Amniotic stem cell (primary cell): ENCODE measurements at regions not wholly inside any gene's neighbourhood (a gene's known extent, or its start where the extent isn't known, plus 50 kb on each side); places are given as distances from the start of the nearest gene placed in this dataset.

ENCODE experiments used
- DNase-seq: peaks from one replicate; lab custom pipeline; 2025; lab: John Stamatoyannopoulos, UW

- no peak for DNase-seq
Measured at GRCh38 chr4:31365006-31365690, 645.0 kb downstream of the PCDH7 start.

DNA sequence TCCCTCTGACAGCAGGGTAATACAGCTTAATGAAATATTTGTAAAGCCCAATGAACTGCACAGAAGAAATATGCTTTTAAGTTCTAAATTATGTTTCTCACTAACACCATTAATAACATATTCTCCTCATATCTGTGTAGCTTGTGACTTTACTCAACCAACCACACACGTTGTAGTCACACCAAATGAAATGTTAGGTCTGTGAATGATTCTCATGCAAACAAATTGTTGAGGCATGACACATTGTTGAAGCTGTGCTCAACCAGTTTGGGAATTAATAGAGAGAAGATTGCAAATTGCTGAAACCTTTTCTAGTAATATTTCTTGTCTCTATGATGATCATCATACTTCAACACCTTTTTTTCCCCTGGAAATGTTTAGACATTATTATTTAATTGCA, 645.9 kb downstream of the PCDH7 start:
- DNase-seq: no peak

DNA sequence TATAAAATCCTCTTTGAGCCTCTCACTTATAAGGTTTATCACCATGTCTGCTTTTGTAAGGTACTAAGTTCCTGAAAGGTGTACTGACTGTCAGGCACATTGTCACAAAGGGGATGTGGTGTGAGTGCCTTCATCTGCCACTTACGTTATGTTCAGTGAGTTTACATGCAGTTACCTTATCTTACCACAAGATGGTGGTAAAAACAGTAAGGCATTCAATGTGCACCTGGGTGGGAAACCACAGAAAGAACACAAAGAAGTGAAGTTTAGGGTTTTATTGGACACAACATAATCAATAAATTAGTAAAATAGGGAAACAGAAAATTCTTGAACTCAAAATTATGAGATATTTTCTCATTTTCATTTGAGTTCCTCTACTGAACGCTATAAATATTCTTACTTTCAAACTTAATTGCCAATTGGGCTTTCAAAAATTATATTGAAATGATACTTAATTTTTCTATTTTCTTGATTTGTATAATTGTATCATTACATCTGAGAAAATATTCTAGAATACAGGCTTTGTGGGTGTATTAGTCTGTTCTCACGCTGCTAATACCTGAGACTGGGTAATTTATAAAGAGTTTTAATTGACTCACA, 650.8 kb downstream of the PCDH7 start:
- no peak for DNase-seq

GRCh38 chr4:31374256-31374960, 654.2 kb downstream of the PCDH7 start:
- no peak for DNase-seq

GRCh38 chr4:31375936-31376335, 655.8 kb downstream of the PCDH7 start:
- no peak for DNase-seq

DNA sequence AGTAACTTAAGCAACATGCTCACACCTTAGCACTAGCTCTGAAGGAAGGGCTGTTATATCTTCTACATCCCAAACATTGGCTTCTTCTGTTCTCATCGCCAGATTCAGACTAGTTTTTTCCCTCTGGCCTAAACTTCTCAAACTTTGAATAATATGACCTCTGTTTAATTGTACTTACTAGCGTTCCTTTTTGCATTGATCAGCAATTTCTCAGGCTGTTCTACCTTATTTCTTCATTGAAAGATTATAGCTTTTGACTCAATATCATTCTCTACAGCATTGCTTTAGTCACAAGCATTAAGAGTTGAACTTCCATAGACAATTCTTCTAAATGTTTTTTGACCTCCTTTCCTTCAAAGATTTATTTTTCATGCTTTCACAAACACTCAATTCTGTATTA, 659.2 kb downstream of the PCDH7 start:
- DNase-seq: no peak

DNA sequence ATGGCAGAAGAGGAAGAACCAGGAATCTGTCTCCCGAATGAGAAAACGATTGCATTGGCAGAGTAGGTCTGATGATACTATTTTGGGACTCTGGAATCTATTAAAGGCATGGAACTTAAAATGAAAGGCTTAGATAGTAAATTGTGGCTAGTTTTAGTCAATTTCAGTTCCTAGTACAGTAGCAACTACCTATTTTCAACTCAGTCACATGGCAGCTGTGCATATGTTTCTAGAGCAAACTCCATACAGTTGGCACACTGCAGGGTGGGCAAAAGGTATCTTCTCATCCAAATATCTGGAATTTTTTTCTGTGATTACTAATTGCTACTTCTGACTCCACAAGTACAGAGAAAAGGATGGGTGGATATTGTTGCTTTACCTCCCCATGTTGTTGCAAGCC, 663.6 kb downstream of the PCDH7 start:
- DNase-seq: no peak

DNA sequence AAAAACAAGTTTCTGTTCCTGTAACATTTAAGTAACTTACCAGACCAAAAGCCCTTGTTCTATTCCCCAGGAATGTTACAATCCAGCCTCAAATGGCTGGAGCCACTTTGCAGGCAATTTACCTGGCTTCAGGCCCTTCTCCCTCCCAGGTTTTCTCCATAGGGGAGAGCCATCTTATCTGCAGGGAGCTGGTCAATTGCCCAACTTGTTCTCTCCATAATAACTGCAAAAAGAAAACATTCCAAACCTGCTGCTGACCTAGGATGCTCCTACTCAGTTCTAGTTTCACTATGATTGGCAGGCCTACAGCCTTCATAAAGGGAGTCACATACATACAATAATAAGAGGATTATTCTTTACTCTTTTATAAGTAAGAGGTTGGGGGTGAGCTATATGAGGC, 670.7 kb downstream of the PCDH7 start:
- no peak for DNase-seq

DNA sequence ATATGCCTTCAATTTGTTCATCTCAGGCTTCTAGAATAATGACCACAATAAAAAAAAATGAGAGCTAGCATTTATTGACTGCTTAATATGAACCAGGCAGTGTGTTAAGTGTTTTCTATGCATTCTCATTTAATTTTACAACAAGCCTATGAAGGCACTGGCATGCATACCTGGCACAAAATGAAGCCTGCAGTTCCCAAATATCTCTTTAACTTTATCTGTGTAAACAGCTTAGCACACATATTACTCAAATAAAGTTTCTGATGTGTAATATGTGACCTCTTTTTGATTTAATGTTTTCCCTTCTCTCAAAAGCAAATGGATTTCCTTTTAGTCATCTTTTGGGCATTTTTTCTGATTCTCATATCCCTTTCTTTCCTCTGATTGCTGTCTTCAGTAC, 671.8 kb downstream of the PCDH7 start:
- DNase-seq: no peak

DNA sequence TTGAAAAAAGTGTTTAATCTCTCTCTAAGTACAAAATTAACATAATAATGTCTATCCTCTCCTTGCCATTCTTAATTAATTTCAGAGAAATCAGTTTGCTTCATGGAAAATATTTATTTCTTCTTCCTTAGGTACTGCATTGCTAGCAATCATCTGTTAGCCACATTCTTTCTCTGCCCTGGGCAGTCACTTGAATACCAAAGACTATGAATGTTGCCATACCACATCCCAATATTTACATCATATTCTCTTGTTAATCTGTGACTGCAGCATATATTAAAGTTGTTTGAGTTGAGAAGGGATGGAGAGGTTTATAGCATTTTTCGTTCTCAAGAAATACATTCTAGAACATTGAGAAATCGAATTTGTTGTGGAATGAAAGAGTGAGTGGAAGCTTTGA, 672.8 kb downstream of the PCDH7 start:
- DNase-seq: no peak

GRCh38 chr4:31408121-31408520, 688.0 kb downstream of the PCDH7 start:
- DNase-seq: no peak

- no peak for DNase-seq
Measured at GRCh38 chr4:31411565-31411964, 691.4 kb downstream of the PCDH7 start.

DNA sequence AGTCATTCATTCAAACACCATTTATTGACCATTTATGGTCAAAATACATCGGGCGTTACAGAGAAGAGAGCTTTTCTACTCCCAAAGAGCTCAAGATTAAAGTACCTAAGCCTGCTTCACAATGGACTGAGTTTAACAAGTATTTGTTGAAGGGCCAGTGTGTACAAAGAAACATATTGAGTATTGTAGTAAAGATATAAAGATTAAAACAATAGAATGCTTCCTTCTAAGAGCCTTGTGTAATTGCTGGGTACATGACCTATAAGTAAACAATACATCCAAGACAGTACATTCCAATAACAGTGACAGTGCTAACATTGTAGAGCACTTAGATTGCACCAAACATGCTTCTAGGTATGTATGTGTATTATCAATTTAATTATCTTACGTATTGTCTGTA, 695.5 kb downstream of the PCDH7 start:
- DNase-seq: no peak

DNA sequence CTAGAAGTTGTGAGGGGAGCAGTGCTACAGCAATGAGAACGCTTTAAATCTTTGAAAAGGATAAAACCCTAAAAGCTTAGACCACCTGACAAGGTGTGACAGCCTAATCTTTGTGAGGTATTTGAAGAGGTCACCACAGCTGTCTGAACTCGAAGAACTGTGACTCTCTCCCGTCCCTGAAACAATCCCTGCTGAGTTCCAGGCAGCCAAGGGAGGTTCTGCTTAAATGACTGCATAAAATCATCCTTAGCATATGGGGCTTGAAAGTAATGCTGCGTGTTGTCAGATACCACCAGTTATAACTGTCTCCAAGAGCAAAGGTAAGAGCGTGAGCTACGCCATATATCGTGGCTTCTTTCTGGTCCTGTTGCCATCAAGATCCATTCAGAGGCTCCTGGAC, 696.3 kb downstream of the PCDH7 start:
- DNase-seq: no peak

- DNase-seq: no peak
Measured at GRCh38 chr4:31417040-31417439, 696.9 kb downstream of the PCDH7 start.

- no peak for DNase-seq
Measured at GRCh38 chr4:31422006-31422405, 701.8 kb downstream of the PCDH7 start.

DNA sequence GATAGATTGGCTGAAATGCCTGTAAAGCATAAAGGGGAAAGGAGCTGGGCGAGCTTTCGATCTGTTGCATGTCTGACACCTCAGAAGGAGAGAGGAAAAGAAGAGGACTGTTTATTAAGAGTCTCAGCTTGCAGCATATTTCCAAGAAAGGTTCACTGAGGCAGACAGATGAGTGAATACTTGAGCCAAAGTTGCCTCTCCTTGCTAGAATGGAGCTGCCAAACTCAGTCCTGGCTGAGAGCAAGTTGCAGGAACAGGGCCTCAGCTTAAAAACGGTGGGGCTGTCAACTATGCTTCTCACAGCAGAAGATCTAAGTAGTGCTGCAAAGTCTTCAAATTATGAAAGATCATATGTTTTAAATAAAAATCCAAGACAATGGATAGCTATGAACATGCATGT, 707.5 kb downstream of the PCDH7 start:
- no peak for DNase-seq

GRCh38 chr4:31442236-31442635, 722.1 kb downstream of the PCDH7 start:
- no peak for DNase-seq

GRCh38 chr4:31445526-31445925, 725.4 kb downstream of the PCDH7 start:
- DNase-seq: no peak

- DNase-seq: no peak
Measured at GRCh38 chr4:31455612-31456011, 735.4 kb downstream of the PCDH7 start.

- DNase-seq: peak; percentile 42
Measured at GRCh38 chr4:31458813-31459212, 738.6 kb downstream of the PCDH7 start.

GRCh38 chr4:31461421-31461820, 741.3 kb downstream of the PCDH7 start:
- peak; percentile 21 for DNase-seq

- DNase-seq: no peak
Measured at GRCh38 chr4:31467781-31468180, 747.6 kb downstream of the PCDH7 start.

GRCh38 chr4:31474221-31474620, 754.1 kb downstream of the PCDH7 start:
- no peak for DNase-seq
